GM12865 (cell line): ENCODE measurements at regions not wholly inside any gene's neighbourhood (a gene's known extent, or its start where the extent isn't known, plus 50 kb on each side); places are given as distances from the start of the nearest gene placed in this dataset.

Source experiments
- DNase-seq: peaks from one replicate; pipeline ENCODE4 v3.0.0; 2010; ENCODE audit warnings: low read depth
- H3K4me3 ChIP-seq: 2 replicates; pipeline ENCODE4 v1.5.1; 2011; ENCODE audit warnings: mild to moderate bottlenecking, low read depth, low read length, control low read depth
- CTCF ChIP-seq: IDR thresholded peaks from 2 replicates; pipeline ENCODE4 v1.5.1; 2011; ENCODE audit warnings: low read length, control low read depth, low read depth, inconsistent platforms; ENCODE audit not compliant: insufficient read depth; ENCODE audit errors: missing control alignments

- no peak for TF ChIP-seq CTCF
- no peak overlapping the region for H3K4me3 ChIP-seq
- no peak for DNase-seq
Measured at GRCh38 chr5:2185646-2186471, 303.1 kb upstream of the IRX4 start.

- no peak for DNase-seq
- H3K4me3 ChIP-seq = no peak overlapping the region
Measured at GRCh38 chr5:2184563-2185540, 302.1 kb upstream of the IRX4 start.

GRCh38 chr5:2184026-2184366, 301.3 kb upstream of the IRX4 start:
- no peak overlapping the region for H3K4me3 ChIP-seq
- TF ChIP-seq CTCF = no peak
- no peak for DNase-seq

More at GRCh38 chr5:2184563-2185540, 302.1 kb upstream of the IRX4 start:
- TF ChIP-seq CTCF = no peak

GRCh38 chr5:2183154-2184025, 300.7 kb upstream of the IRX4 start:
- TF ChIP-seq CTCF = no peak

GRCh38 chr5:2182020-2182419, 299.3 kb upstream of the IRX4 start:
- TF ChIP-seq CTCF = no peak
- H3K4me3 ChIP-seq = no peak overlapping the region
- no peak for DNase-seq

More at GRCh38 chr5:2183154-2184025, 300.7 kb upstream of the IRX4 start:
- H3K4me3 ChIP-seq = no peak overlapping the region
- DNase-seq = no peak

- TF ChIP-seq CTCF = no peak
- no peak for DNase-seq
- no peak overlapping the region for H3K4me3 ChIP-seq
Measured at GRCh38 chr5:2181557-2181956, 298.8 kb upstream of the IRX4 start.
